B cell (primary cell): ENCODE measurements at regions not wholly inside any gene's neighbourhood (a gene's known extent, or its start where the extent isn't known, plus 50 kb on each side); places are given as distances from the start of the nearest gene placed in this dataset.
"Not testable (repeated sequence)": the region's sequence is repeated elsewhere in the genome, so short reads cannot be mapped to it uniquely, and the experiment has no call there.

Experiments
- CTCF ChIP-seq: fragments of 200-600 bp; IDR thresholded peaks from one replicate; pipeline ENCODE4 v1.8.0; 2022; ENCODE audit warnings: antibody characterized with exemption, mild to moderate bottlenecking
- EZH2 ChIP-seq: IDR thresholded peaks from 2 replicates; pipeline ENCODE4 v1.6.1; 2012; ENCODE audit warnings: borderline replicate concordance, low read depth, mild to moderate bottlenecking, moderate library complexity, low read length; ENCODE audit not compliant: insufficient read depth, poor library complexity, severe bottlenecking

GRCh38 chr3:88886624-88887023 lies 220.8 kb upstream of the EPHA3 start:
- not testable (repeated sequence) for TF ChIP-seq CTCF, EZH2
